HG02759 (cell line): ENCODE measurements at regions not wholly inside any gene's neighbourhood (a gene's known extent, or its start where the extent isn't known, plus 50 kb on each side); places are given as distances from the start of the nearest gene placed in this dataset.

ENCODE experiments used
- ATAC-seq: cut with Tn5 transposase; IDR thresholded peaks from one replicate; pipeline ENCODE4 v1.9.1; 2021; ENCODE audit warnings: mild to moderate bottlenecking, moderate library complexity; ENCODE audit not compliant: unreplicated experiment

- no peak for ATAC-seq
Measured at GRCh38 chr18:61950371-61950770, 57.6 kb upstream of the RNF152 start.

GRCh38 chr18:61949946-61950345 lies 57.1 kb upstream of the RNF152 start:
- ATAC-seq = no peak

DNA sequence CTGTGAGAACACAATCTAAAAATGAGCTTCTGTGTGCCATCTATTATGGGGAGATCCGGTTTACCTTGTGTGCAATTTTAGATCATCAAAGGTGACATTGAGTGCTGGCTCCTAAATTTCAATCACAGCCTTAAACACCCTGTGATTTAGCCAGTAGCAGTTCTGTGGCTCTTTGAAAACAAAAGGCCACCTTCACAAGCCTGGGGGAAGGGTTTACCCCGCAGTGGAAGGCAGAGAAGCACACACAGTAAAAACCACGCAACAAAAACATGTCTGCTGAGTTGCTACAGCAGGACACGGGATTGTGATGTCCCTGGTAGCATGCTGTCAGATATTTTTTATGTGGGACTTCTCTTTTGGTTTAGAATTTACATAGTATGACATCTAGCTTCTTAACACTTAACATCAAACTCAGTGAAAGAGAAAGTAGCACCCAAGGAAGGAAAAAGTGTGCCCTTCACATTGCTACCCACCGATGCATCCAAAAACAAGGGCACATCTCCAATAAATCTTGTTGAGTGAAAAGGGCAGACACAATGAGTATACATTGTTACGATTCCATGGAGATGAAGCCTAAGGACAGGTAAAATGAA lies 56.1 kb upstream of the RNF152 start:
- no peak for ATAC-seq

DNA sequence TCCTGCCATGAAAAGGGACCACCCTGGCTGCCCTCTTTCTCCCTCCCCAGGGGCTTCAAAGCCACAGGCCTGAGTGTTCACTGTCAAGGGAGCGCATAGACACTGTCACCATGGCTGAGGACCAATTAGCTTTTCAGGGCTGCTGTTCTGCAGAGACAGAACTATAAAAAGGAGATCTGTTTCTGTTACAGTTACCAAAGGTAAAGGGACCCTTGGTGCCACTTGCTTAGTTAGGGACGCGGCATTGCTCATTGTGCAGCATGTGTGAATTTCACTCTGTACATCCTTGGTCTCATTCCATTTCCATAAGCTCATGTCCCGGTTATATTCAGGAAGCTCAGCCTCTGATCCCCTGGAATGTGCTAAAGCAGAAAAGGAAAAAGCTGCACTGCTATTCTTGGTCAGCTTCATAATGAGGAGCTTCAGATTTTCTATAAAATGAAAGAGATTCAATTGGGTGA lies 55.5 kb upstream of the RNF152 start:
- no peak for ATAC-seq

GRCh38 chr18:61946449-61946848 lies 53.6 kb upstream of the RNF152 start:
- ATAC-seq = no peak

DNA sequence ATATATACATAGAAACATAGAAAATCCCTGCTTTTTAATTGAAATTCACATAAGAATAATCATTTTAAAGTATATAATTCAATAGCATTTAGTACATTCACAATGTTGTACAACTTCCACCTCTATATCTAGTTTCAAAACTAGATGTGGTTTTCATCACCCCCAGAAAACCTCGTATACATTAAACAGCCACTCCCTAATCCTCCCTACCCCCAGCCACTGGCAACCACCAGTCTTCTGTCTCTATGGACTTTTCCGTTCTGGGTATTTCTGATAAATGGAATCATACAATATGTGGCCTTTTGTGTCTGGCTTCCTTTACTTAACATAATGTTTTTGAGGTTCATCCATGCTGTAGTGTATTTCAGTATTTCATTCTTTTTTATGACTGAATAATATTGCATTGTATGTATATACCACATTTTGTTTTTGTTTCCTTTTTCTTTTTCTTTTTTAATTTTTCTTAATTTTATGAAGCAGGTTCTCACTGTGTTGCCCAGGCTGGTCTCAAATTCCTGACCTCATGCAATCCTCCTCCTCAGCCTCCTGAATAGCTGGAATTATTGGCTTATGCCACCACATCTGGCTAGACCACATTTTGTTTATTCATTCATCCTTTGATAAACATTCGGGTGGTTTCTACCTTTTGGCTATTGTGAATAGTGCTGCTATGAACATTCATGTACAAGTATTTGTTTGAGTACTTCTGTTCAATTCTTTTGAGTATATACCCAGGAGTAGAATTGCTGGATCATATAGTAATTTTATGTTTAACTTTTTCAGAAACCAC lies 50.6 kb upstream of the RNF152 start:
- ATAC-seq = no peak
